GM23248 (cell line): ENCODE measurements at regions not wholly inside any gene's neighbourhood (a gene's known extent, or its start where the extent isn't known, plus 50 kb on each side); places are given as distances from the start of the nearest gene placed in this dataset.

ENCODE experiments used
- DNase-seq: peaks from one replicate; pipeline ENCODE4 v3.0.0-alpha.2; 2015
- H2AFZ ChIP-seq: fragments of 200-600 bp; sonication (generic); 2 replicates; pipeline ENCODE4 v1.6.1; 2016; ENCODE audit warnings: antibody characterized with exemption
- H3F3A ChIP-seq: fragments of 200-600 bp; sonication (generic); 2 replicates; pipeline ENCODE4 v1.6.1; 2016; ENCODE audit warnings: mild to moderate bottlenecking, antibody characterized with exemption, mixed run types; ENCODE audit not compliant: insufficient read depth
- H3K27ac ChIP-seq: fragments of 200-600 bp; sonication (generic); 2 replicates; pipeline ENCODE4 v1.5.1; 2016; ENCODE audit warnings: mild to moderate bottlenecking
- H3K27me3 ChIP-seq: fragments of 200-600 bp; sonication (generic); replicated peaks from 2 replicates; pipeline ENCODE4 v1.6.1; 2016; ENCODE audit warnings: mild to moderate bottlenecking; ENCODE audit not compliant: insufficient read depth
- H3K36me3 ChIP-seq: fragments of 200-600 bp; sonication (generic); 2 replicates; pipeline ENCODE4 v1.6.1; 2016; ENCODE audit warnings: low read depth, mild to moderate bottlenecking
- H3K4me1 ChIP-seq: fragments of 200-600 bp; sonication (generic); 2 replicates; pipeline ENCODE4 v1.6.1; 2016; ENCODE audit warnings: mild to moderate bottlenecking; ENCODE audit not compliant: insufficient read depth
- H3K4me2 ChIP-seq: fragments of 200-600 bp; sonication (generic); one replicate; pipeline ENCODE4 v1.6.1; 2016; ENCODE audit warnings: mild to moderate bottlenecking; ENCODE audit not compliant: unreplicated experiment
- H3K4me3 ChIP-seq: fragments of 200-600 bp; sonication (generic); 2 replicates; pipeline ENCODE4 v1.5.1; 2016; ENCODE audit warnings: mild to moderate bottlenecking
- H3K79me2 ChIP-seq: fragments of 200-600 bp; sonication (generic); 2 replicates; pipeline ENCODE4 v1.6.1; 2016; ENCODE audit warnings: mild to moderate bottlenecking; ENCODE audit not compliant: insufficient read depth
- H3K9ac ChIP-seq: fragments of 200-600 bp; sonication (generic); 2 replicates; pipeline ENCODE4 v1.6.1; 2016; ENCODE audit warnings: mild to moderate bottlenecking
- H3K9me2 ChIP-seq: fragments of 200-600 bp; sonication (generic); 2 replicates; pipeline ENCODE4 v1.6.1; 2016; ENCODE audit warnings: mixed run types, mild to moderate bottlenecking, moderate library complexity; ENCODE audit not compliant: insufficient read depth
- H3K9me3 ChIP-seq: fragments of 200-600 bp; sonication (generic); one replicate; pipeline ENCODE4 v1.6.1; 2017; ENCODE audit warnings: low read depth
- H4K20me1 ChIP-seq: fragments of 200-600 bp; sonication (generic); 2 replicates; pipeline ENCODE4 v1.6.0; 2016; ENCODE audit not compliant: insufficient read depth
- EZH2 ChIP-seq: fragments of 200-600 bp; sonication (generic); IDR thresholded peaks from 2 replicates; pipeline ENCODE4 v1.6.1; 2018; ENCODE audit warnings: antibody characterized with exemption, mild to moderate bottlenecking; ENCODE audit not compliant: insufficient read depth, poor library complexity, severe bottlenecking
- EZH2phosphoT487 ChIP-seq: fragments of 200-600 bp; sonication (generic); IDR thresholded peaks from 2 replicates; pipeline ENCODE4 v1.6.1; 2018; ENCODE audit warnings: antibody characterized with exemption, moderate library complexity, mild to moderate bottlenecking, low read depth; ENCODE audit not compliant: insufficient read depth
- WGBS, 2 experiments: methylation state at CpG; one replicate each; pipeline ENCODE4 v1.1.6; 2015 to 2017; ENCODE audit warnings: low lambda C conversion rate in 2 of 2, low coverage in 1 of 2; ENCODE audit errors: missing lambda C conversion rate in 2 of 2; 5-methylcytosine and 5-hydroxymethylcytosine counted together
- in situ Hi-C: fragments of 300-500 bp; cut with MboI; formaldehyde crosslinking; loops from 2 replicates; pipeline ENCODE4 v1.15.0; 2020

DNA sequence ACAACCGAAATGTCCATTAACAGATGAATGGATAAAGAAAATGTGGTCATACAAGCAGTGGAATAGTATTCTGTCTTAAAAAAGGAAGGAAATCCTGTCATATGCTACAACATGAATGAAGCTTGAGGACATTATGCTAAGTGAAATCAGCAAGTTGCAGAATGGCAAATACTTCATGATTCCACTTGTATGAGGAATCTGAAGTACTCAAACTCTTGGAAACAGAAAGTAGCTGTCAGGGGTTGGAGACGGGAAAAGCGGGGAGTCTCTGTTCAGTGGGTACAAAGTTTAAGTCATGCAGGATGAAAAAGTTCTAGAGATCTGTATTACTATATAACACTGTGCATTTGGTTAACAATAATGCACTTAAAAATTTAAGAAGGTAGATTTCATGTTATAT lies 209.0 kb upstream of the SIX2 start:
- 71 to 92% methylated on average over 3 of the region's 3 CpGs for WGBS, 2 experiments
- no peaks in the 10 kb centered on the region for H4K20me1 ChIP-seq
- no peaks in the 10 kb centered on the region for H3K79me2 ChIP-seq
- no peak overlapping the region for H3K4me3 ChIP-seq
- H3K27ac ChIP-seq: no peak overlapping the region
- H3K4me1 ChIP-seq: no peaks in the 10 kb centered on the region
- H3K36me3 ChIP-seq: no peaks in the 10 kb centered on the region
- no peak overlapping the region for H3K4me2 ChIP-seq
- in situ Hi-C loops: no loop called here
- TF ChIP-seq EZH2: no peak
- TF ChIP-seq EZH2phosphoT487: no peak
- H3F3A ChIP-seq: no peaks in the 10 kb centered on the region
- H3K9ac ChIP-seq: no peak overlapping the region
- no peak for DNase-seq
- no peak overlapping the region for H2AFZ ChIP-seq
- no peaks in the 10 kb centered on the region for H3K9me3 ChIP-seq
- no peaks in the 10 kb centered on the region for H3K9me2 ChIP-seq
- peaks cover 30% of the 10 kb centered on the region for H3K27me3 ChIP-seq

DNA sequence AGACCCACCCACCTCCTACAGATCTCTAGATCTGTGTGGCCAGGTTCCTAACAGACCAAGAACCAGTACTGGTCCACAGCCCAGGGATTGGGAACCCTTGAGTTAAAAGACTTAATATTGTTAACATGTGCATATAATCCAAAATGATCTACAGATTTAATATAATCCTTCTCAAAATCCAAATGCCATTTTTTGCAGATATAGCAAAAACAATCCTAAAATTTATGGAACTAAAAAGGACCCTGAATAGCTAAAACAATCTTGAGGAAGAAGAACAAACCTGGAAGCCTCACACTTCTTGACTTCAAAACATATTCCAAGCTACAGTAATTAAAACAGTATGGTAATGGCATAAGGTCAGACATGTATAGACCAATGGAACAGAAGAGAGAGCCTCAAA lies 206.9 kb upstream of the SIX2 start:
- Histone ChIP-seq H4K20me1 (no peaks in the 10 kb centered on the region), H3K4me3 (no peak overlapping the region), H3K4me2 (no peak overlapping the region), H3K4me1 (no peaks in the 10 kb centered on the region), H2AFZ (no peak overlapping the region), H3K9ac (no peak overlapping the region), H3K36me3 (no peaks in the 10 kb centered on the region), H3F3A (no peaks in the 10 kb centered on the region), H3K9me3 (no peaks in the 10 kb centered on the region), H3K9me2 (no peaks in the 10 kb centered on the region), H3K79me2 (no peaks in the 10 kb centered on the region), H3K27me3 (peaks cover 24% of the 10 kb centered on the region), H3K27ac (no peak overlapping the region)
- no peak for DNase-seq
- in situ Hi-C loops: no loop called here
- TF ChIP-seq EZH2: no peak

DNA sequence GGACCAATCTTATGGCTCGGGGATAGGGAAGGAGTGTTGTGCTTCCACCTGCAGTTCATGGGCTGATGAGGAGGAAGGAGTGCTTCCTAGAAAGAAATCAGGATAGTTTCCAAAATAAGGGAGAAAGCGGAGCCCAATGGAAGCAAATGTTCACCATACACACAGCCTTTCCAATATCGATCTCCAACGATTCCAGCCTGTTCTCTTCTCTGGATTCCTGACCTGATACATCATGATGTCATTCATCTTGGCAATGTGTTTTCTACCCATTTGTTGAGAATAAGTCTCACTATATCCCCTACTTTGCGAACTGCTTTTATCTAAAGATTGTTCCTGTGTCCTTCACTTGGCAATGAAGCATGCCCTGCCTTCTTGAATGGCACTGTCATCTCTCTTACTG lies 205.3 kb upstream of the SIX2 start:
- Histone ChIP-seq H4K20me1 (no peaks in the 10 kb centered on the region), H3K9me3 (no peaks in the 10 kb centered on the region), H3F3A (no peaks in the 10 kb centered on the region), H3K27ac (no peak overlapping the region), H3K4me3 (no peak overlapping the region), H3K27me3 (peaks cover 21% of the 10 kb centered on the region), H3K79me2 (no peaks in the 10 kb centered on the region), H3K9me2 (no peaks in the 10 kb centered on the region), H3K36me3 (no peaks in the 10 kb centered on the region), H2AFZ (no peak overlapping the region), H3K4me2 (no peak overlapping the region), H3K9ac (no peak overlapping the region), H3K4me1 (no peaks in the 10 kb centered on the region)
- TF ChIP-seq EZH2: no peak
- TF ChIP-seq EZH2phosphoT487: no peak
- no peak for DNase-seq
- in situ Hi-C loops: no loop called here
- 66 to 69% methylated on average over 5 of the region's 5 CpGs for WGBS, 2 experiments

DNA sequence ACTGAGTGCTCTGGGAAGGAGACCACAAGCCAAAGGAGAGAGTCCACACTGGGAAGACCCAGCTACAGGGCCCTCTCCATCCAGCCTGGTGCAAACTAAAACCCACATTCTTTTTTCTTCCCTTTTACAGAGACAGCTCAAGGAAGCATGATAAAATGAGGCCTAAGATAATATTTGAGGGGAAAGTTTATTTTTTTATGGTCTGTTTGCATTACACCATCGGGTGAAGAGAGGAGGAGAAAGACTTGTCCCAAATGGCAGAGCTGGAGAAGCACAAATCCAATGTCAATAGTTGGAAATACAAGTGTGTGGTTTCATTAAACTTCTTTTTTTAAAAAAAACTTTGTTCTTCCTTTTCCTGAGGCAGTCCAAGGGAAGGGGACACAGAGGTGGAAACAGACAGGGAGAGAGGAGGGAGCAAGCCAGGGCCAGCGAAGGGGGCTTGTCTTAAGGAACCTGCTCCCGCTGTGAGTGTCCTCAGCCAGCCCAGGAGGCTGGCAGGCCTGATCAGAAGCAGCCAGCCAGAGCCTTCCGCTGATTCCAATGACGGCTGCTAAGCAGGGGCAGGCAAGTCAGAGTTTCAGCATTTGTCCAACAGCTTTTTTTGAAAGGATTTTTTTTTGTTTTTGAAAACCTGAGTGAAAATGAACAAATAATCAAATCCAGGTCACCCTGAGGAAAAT lies 203.8 kb upstream of the SIX2 start:
- 74 to 82% methylated on average over 5 of the region's 5 CpGs for WGBS, 2 experiments
- in situ Hi-C loops: no loop called here
- Histone ChIP-seq H3K4me1 (no peaks in the 10 kb centered on the region), H3K9me3 (no peaks in the 10 kb centered on the region), H3K27ac (no peak overlapping the region), H2AFZ (no peak overlapping the region), H3K4me2 (no peak overlapping the region), H3K27me3 (peaks cover 21% of the 10 kb centered on the region), H3K9ac (no peak overlapping the region), H3F3A (no peaks in the 10 kb centered on the region), H3K79me2 (no peaks in the 10 kb centered on the region), H4K20me1 (no peaks in the 10 kb centered on the region), H3K36me3 (no peaks in the 10 kb centered on the region), H3K9me2 (no peaks in the 10 kb centered on the region), H3K4me3 (no peak overlapping the region)
- no peak for DNase-seq
- TF ChIP-seq EZH2 (no peak), EZH2phosphoT487 (no peak)

DNA sequence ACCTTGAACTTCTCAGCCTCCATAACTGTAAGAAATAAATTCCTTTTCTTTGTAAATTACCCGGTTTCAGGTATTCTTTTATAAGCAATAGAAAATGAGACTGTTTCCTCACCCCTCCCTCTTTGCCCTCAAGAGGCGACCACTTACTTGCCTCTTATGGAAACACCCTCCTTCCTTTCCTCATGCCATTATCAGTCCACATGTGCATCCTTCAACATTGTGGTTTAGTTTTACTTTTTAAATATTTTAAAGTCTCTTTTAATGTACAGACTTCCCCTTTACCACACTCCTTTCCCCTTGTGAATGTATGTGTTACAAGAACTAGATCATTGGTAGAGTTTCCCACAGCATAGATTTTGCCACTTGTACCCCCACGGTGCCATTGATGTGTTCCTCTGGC lies 202.4 kb upstream of the SIX2 start:
- Histone ChIP-seq H3K9me3 (no peaks in the 10 kb centered on the region), H3K4me2 (no peak overlapping the region), H2AFZ (no peak overlapping the region), H3K9ac (no peak overlapping the region), H3K27ac (no peak overlapping the region), H3K79me2 (no peaks in the 10 kb centered on the region), H3K4me3 (no peak overlapping the region), H3K27me3 (peaks cover 21% of the 10 kb centered on the region), H4K20me1 (no peaks in the 10 kb centered on the region), H3K36me3 (no peaks in the 10 kb centered on the region), H3F3A (no peaks in the 10 kb centered on the region), H3K9me2 (no peaks in the 10 kb centered on the region), H3K4me1 (no peaks in the 10 kb centered on the region)
- TF ChIP-seq EZH2: no peak
- no peak for TF ChIP-seq EZH2phosphoT487
- 77 to 78% methylated on average over 3 of the region's 3 CpGs for WGBS, 2 experiments
- DNase-seq: no peak
- in situ Hi-C loops: no loop called here
